IMR-90 (cell line): ENCODE measurements at regions not wholly inside any gene's neighbourhood (a gene's known extent, or its start where the extent isn't known, plus 50 kb on each side); places are given as distances from the start of the nearest gene placed in this dataset.

Experiments
- ATAC-seq: fragments of 200-7000 bp; cut with Tn5 transposase; 2 replicates; pipeline ENCODE4 v1.9.1; 2020; ENCODE audit warnings: low read depth, mild to moderate bottlenecking, moderate library complexity
- BruUV-seq: library from RNA; stranded (reverse); fragments of 400-500 nt; replicated peaks from 2 replicates; lab custom pipeline; 2021; lab: Mats Ljungman, UMichigan
- CTCF ChIA-PET: fragments of 300-600 bp; formaldehyde crosslinking; extraction: SDS; loops from one replicate; lab custom pipeline; 2021; ENCODE audit warnings: antibody characterized with exemption; lab: Yijun Ruan, JAX
- POLR2A ChIA-PET: fragments of 300-600 bp; sonication (Branson Sonifier 250); formaldehyde crosslinking; loops from one replicate; lab custom pipeline; 2022; ENCODE audit warnings: antibody characterized with exemption; ENCODE audit not compliant: unreplicated experiment; lab: Charles Lee
- DNase-seq: peaks from one replicate; pipeline ENCODE4 v3.0.0; 2013
- H2AFZ ChIP-seq: replicated peaks from 2 replicates; pipeline ENCODE3; 2013; ENCODE audit warnings: low read length, mild to moderate bottlenecking; ENCODE audit not compliant: poor library complexity
- H2AK5ac ChIP-seq: 2 replicates; pipeline ENCODE4 v1.6.1; 2013; ENCODE audit warnings: low read depth, low read length, inconsistent platforms
- H2AK9ac ChIP-seq: replicated peaks from 2 replicates; pipeline ENCODE3; 2013; ENCODE audit warnings: mild to moderate bottlenecking, low read depth, low read length, moderate library complexity; ENCODE audit not compliant: poor library complexity
- H2BK120ac ChIP-seq: 2 replicates; pipeline ENCODE4 v1.6.1; 2013; ENCODE audit warnings: low read depth, low read length, inconsistent platforms
- H2BK15ac ChIP-seq: 3 replicates; pipeline ENCODE4 v1.6.1; 2013; ENCODE audit warnings: low read depth, low read length, inconsistent platforms
- H2BK20ac ChIP-seq: 2 replicates; pipeline ENCODE4 v1.6.1; 2013; ENCODE audit warnings: low read depth, mild to moderate bottlenecking, inconsistent platforms, low read length, moderate library complexity
- H2BK5ac ChIP-seq: 2 replicates; pipeline ENCODE4 v1.6.1; 2013; ENCODE audit warnings: mild to moderate bottlenecking, low read depth, low read length, inconsistent platforms; ENCODE audit not compliant: poor library complexity, severe bottlenecking
- H3K14ac ChIP-seq: replicated peaks from 2 replicates; pipeline ENCODE4 v1.6.1; 2013; ENCODE audit warnings: low read depth, low read length, inconsistent platforms
- H3K18ac ChIP-seq: 2 replicates; pipeline ENCODE4 v1.6.1; 2013; ENCODE audit warnings: low read depth, low read length, control low read depth
- H3K23ac ChIP-seq: 2 replicates; pipeline ENCODE4 v1.6.1; 2013; ENCODE audit warnings: low read depth, low read length, inconsistent platforms
- H3K27ac ChIP-seq: 2 replicates; pipeline ENCODE4 v1.5.1; 2013; ENCODE audit warnings: mild to moderate bottlenecking, control low read depth, low read length; ENCODE audit not compliant: insufficient read depth
- H3K27me3 ChIP-seq: 2 replicates; pipeline ENCODE4 v1.6.1; 2013; ENCODE audit warnings: low read length; ENCODE audit not compliant: control insufficient read depth, insufficient read depth
- H3K36me3 ChIP-seq: 2 replicates; pipeline ENCODE4 v1.6.1; 2013; ENCODE audit warnings: low read length, mixed read lengths; ENCODE audit not compliant: control insufficient read depth, insufficient read depth
- H3K4ac ChIP-seq: 2 replicates; pipeline ENCODE4 v1.6.1; 2013; ENCODE audit warnings: low read depth, low read length, inconsistent platforms
- H3K4me1 ChIP-seq: 2 replicates; pipeline ENCODE4 v1.6.1; 2013; ENCODE audit warnings: low read length, mixed read lengths; ENCODE audit not compliant: control insufficient read depth, insufficient read depth
- H3K4me2 ChIP-seq: 2 replicates; pipeline ENCODE4 v1.6.1; 2013; ENCODE audit warnings: low read depth, mild to moderate bottlenecking, control low read depth, low read length, moderate library complexity
- H3K4me3 ChIP-seq: 2 replicates; pipeline ENCODE4 v1.5.1; 2013; ENCODE audit warnings: low read depth, mild to moderate bottlenecking, control low read depth, low read length, moderate library complexity; ENCODE audit not compliant: insufficient read depth
- H3K56ac ChIP-seq: 2 replicates; pipeline ENCODE4 v1.6.1; 2013; ENCODE audit warnings: low read length, inconsistent platforms; ENCODE audit not compliant: insufficient read depth; ENCODE audit errors: extremely low read depth
- H3K79me1 ChIP-seq, 2 experiments: 2 replicates each; pipeline ENCODE4 v1.6.1; 2013; ENCODE audit warnings: low read length in 2 of 2, inconsistent platforms in 1 of 2, low read depth in 1 of 2
- H3K9ac ChIP-seq: 2 replicates; pipeline ENCODE4 v1.6.1; 2013; ENCODE audit warnings: low read depth, low read length, control low read depth
- H3K9me1 ChIP-seq: 2 replicates; pipeline ENCODE4 v1.6.1; 2013; ENCODE audit warnings: low read length, inconsistent platforms; ENCODE audit not compliant: insufficient read depth
- H3K9me3 ChIP-seq: 2 replicates; pipeline ENCODE4 v1.6.1; 2013; ENCODE audit warnings: low read length; ENCODE audit not compliant: control insufficient read depth, insufficient read depth
- H4K20me1 ChIP-seq: 2 replicates; pipeline ENCODE4 v1.6.1; 2013; ENCODE audit warnings: low read length, inconsistent platforms; ENCODE audit not compliant: insufficient read depth
- H4K5ac ChIP-seq: 2 replicates; pipeline ENCODE4 v1.6.1; 2013; ENCODE audit warnings: mild to moderate bottlenecking, low read depth, low read length, control low read depth
- H4K8ac ChIP-seq, 2 experiments: 2 replicates each; pipeline ENCODE4 v1.6.1; 2013; ENCODE audit warnings: low read depth in 2 of 2, low read length in 2 of 2, control low read depth in 1 of 2, inconsistent platforms in 1 of 2
- H4K91ac ChIP-seq: 2 replicates; pipeline ENCODE4 v1.6.1; 2013; ENCODE audit warnings: low read depth, low read length, inconsistent platforms; ENCODE audit not compliant: insufficient read depth
- BHLHE40 ChIP-seq: fragments of 150-350 bp; IDR thresholded peaks from 2 replicates; pipeline ENCODE4 v1.6.1; 2016; ENCODE audit warnings: mild to moderate bottlenecking, low read depth, low read length
- CEBPB ChIP-seq: IDR thresholded peaks from 2 replicates; pipeline ENCODE4 v1.6.1; 2012; ENCODE audit warnings: low read depth, low read length, improper control_type of control experiment
- CHD1 ChIP-seq: IDR thresholded peaks from 2 replicates; pipeline ENCODE4 v1.6.1; 2012; ENCODE audit warnings: low read depth, low read length, improper control_type of control experiment
- CTCF ChIP-seq: conservative IDR thresholded peaks from 2 replicates; pipeline ENCODE4 v1.5.1; 2012; ENCODE audit warnings: mild to moderate bottlenecking, low read depth, low read length, improper control_type of control experiment
- ELK1 ChIP-seq: fragments of 150-350 bp; IDR thresholded peaks from 2 replicates; pipeline ENCODE4 v1.6.1; 2016; ENCODE audit warnings: low read depth, mild to moderate bottlenecking, low read length, moderate library complexity, borderline replicate concordance
- FOS ChIP-seq: fragments of 150-350 bp; IDR thresholded peaks from 2 replicates; pipeline ENCODE4 v1.6.1; 2016; ENCODE audit warnings: low read depth, low read length
- MAFK ChIP-seq: IDR thresholded peaks from 2 replicates; pipeline ENCODE4 v1.6.1; 2012; ENCODE audit warnings: low read depth, low read length, improper control_type of control experiment
- MAZ ChIP-seq: IDR thresholded peaks from 2 replicates; pipeline ENCODE4 v1.6.1; 2012; ENCODE audit warnings: low read depth, mild to moderate bottlenecking, low read length, improper control_type of control experiment, moderate library complexity, borderline replicate concordance
- MXI1 ChIP-seq: IDR thresholded peaks from 2 replicates; pipeline ENCODE4 v1.6.1; 2012; ENCODE audit warnings: low read depth, mild to moderate bottlenecking, low read length, moderate library complexity, borderline replicate concordance
- NFE2L2 ChIP-seq: fragments of 150-350 bp; IDR thresholded peaks from 2 replicates; pipeline ENCODE4 v1.6.1; 2016; ENCODE audit warnings: low read depth, mild to moderate bottlenecking, low read length
- POLR2A ChIP-seq: IDR thresholded peaks from 2 replicates; pipeline ENCODE4 v1.6.1; 2012; ENCODE audit warnings: mild to moderate bottlenecking, low read depth, low read length
- RAD21 ChIP-seq: IDR thresholded peaks from 2 replicates; pipeline ENCODE4 v1.6.1; 2012; ENCODE audit warnings: low read length, improper control_type of control experiment
- RCOR1 ChIP-seq: IDR thresholded peaks from 2 replicates; pipeline ENCODE4 v1.6.1; 2012; ENCODE audit warnings: mild to moderate bottlenecking, low read length, improper control_type of control experiment; ENCODE audit not compliant: insufficient replicate concordance
- RFX5 ChIP-seq: IDR thresholded peaks from 2 replicates; pipeline ENCODE4 v1.8.0; 2012; ENCODE audit warnings: low read depth, mild to moderate bottlenecking, low read length, moderate library complexity
- SMC3 ChIP-seq: fragments of 150-350 bp; IDR thresholded peaks from 2 replicates; pipeline ENCODE4 v1.6.1; 2016; ENCODE audit warnings: low read depth, mild to moderate bottlenecking, antibody characterized with exemption, low read length, moderate library complexity
- USF2 ChIP-seq: fragments of 150-350 bp; IDR thresholded peaks from 2 replicates; pipeline ENCODE4 v1.6.1; 2017; ENCODE audit warnings: mild to moderate bottlenecking, antibody characterized with exemption, low read length, low read depth
- WGBS, 2 experiments: methylation state at CpG; one replicate each; pipeline versions ENCODE4 v1.1.5 to v1.1.7; 2013; ENCODE audit warnings: missing lambda C conversion rate in 2 of 2; ENCODE audit not compliant: insufficient read length in 1 of 2; ENCODE audit errors: extremely low coverage in 2 of 2; 5-methylcytosine and 5-hydroxymethylcytosine counted together
- dilution Hi-C: fragments of 300-500 bp; cut with HindIII; formaldehyde crosslinking; loops from one replicate; pipeline ENCODE4 v1.14.3; 2018; ENCODE audit warnings: low sequenced_read_pairs; ENCODE audit not compliant: unreplicated experiment
- in situ Hi-C: fragments of 300-500 bp; cut with MboI; formaldehyde crosslinking; loops from 3 replicates; pipeline ENCODE4 v1.14.3; 2019; ENCODE audit warnings: low sequenced_read_pairs, inconsistent platforms, mixed read lengths
- intact Hi-C: fragments of 100-400 bp; cut with micrococcal nuclease; formaldehyde crosslinking; loops from 2 replicates; pipeline ENCODE4 v1.10.0; 2022

GRCh38 chr14:76641541-76641940, 119.7 kb upstream of the VASH1 start:
- H3K9me1 ChIP-seq, result no peaks in the 10 kb centered on the region
- no peak overlapping the region for H2BK120ac ChIP-seq
- no peak overlapping the region for H2BK20ac ChIP-seq
- no peak overlapping the region for H2AK9ac ChIP-seq
- H2BK5ac ChIP-seq, result no peak overlapping the region
- no peak overlapping the region for H2BK15ac ChIP-seq
- dilution Hi-C loops (no loop called here), in situ Hi-C loops (loop anchor here (10.0 to 25.0 kb wide), 2 partner anchors 587 to 929 kb away; no protein-coding TSS in a partner anchor), intact Hi-C loops (loop anchor here (10.0 kb wide), 2 partner anchors 127 to 487 kb away; partner anchors contain the start of gene GPATCH2L)
- no peak overlapping the region for H3K4me2 ChIP-seq
- no peaks in the 10 kb centered on the region for H3K36me3 ChIP-seq
- H3K14ac ChIP-seq, result no peak overlapping the region
- H3K79me1 ChIP-seq, result no peaks in the 10 kb centered on the region
- no peak for TF ChIP-seq CHD1
- no peak for TF ChIP-seq NFE2L2
- no peak for TF ChIP-seq BHLHE40
- TF ChIP-seq USF2, result no peak
- TF ChIP-seq CTCF, result no peak
- no peak for TF ChIP-seq MAZ
- no peak for TF ChIP-seq ELK1
- no peak for TF ChIP-seq SMC3
- TF ChIP-seq CEBPB, result no peak
- TF ChIP-seq RAD21, result no peak
- TF ChIP-seq POLR2A, result no peak
- TF ChIP-seq MXI1, result no peak
- no peak for TF ChIP-seq RFX5
- TF ChIP-seq MAFK, result no peak
- no peak for TF ChIP-seq RCOR1
- no peak for TF ChIP-seq FOS
- no peak overlapping the region for H3K4ac ChIP-seq
- H4K91ac ChIP-seq, result no peak overlapping the region
- ChIA-PET POLR2A (no interaction called here), CTCF (no interaction called here)
- H3K23ac ChIP-seq, result no peak overlapping the region
- ATAC-seq (no peak), DNase-seq (no peak)
- WGBS, 2 experiments, result no CpG with 5 or more reads among the region's 4 CpGs
- BruUV-seq, result no TSS peak
- no peak overlapping the region for H3K4me3 ChIP-seq
- H3K4me1 ChIP-seq, result no peaks in the 10 kb centered on the region
- H3K27me3 ChIP-seq, result peaks cover 7% of the 10 kb centered on the region
- H4K8ac ChIP-seq, result no peak overlapping the region
- H2AFZ ChIP-seq, result no peak overlapping the region
- H4K20me1 ChIP-seq, result no peaks in the 10 kb centered on the region
- H3K18ac ChIP-seq, result no peak overlapping the region
- H2AK5ac ChIP-seq, result no peak overlapping the region
- H3K27ac ChIP-seq, result no peak overlapping the region
- no peak overlapping the region for H3K9ac ChIP-seq
- H4K5ac ChIP-seq, result no peak overlapping the region
- H3K56ac ChIP-seq, result no peak overlapping the region
- H3K9me3 ChIP-seq, result no peaks in the 10 kb centered on the region
